ENCODE measurements at regions not wholly inside any gene's neighbourhood (a gene's known extent, or its start where the extent isn't known, plus 50 kb on each side); places are given as distances from the start of the nearest gene placed in this dataset.

DNA sequence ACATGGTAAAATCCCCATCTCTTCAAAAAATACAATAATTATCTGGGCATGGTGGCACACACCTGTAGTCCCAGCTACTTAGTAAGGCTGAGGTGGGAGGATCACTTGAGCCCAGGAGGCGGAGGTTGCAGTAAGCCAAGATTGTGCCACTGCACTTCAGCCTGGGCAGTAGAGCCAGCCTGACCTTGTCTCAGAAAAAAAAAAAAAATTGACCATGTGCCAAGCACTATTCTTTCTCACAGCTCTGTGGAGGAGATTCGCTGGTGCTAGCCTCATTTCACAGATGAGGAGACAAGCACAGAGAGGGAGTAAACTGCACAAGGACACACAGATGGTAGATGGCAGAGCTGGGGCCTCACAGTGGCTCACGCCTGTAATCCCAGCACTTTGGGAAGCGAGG is 131.8 kb upstream of the JARID2 start:
- no peak for TF ChIP-seq CTCF (IDR thresholded peaks at IDR 0.05; ENCODE audit: poor library complexity, severe bottlenecking)
- no peak for TF ChIP-seq EZH2 (IDR thresholded peaks at IDR 0.05; ENCODE audit: borderline replicate concordance, insufficient read depth, low read length, poor library complexity, severe bottlenecking)
- TF ChIP-seq POLR2AphosphoS5 (IDR thresholded peaks at IDR 0.05): no peak
